ENCODE measurements at regions not wholly inside any gene's neighbourhood (a gene's known extent, or its start where the extent isn't known, plus 50 kb on each side); places are given as distances from the start of the nearest gene placed in this dataset.

DNA sequence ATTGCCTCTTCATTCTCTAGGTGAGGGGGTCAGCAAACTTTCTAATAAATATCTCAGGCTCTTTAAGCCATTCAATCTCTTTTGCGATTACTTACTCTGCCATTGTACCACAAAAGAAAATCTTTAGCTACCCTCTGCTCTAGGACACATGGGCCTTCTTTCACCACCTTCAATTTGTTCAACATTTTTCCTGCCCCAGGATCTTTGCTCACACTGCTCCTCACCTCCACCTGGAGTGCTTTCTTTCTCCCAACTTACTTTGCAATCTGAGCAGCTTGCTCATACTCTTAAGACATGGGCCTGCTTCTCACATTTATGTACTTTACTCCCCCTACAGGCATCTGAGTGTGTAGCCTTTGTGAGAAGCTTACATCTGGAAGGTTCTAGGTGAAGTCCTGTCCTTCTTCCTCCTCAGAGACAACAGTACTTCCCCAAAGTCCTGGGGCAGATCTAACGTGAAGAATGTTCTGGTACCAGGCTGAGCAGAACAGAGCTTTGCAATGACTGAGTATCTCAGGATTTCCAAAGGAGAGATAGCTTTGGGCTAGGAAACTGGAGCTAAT lies 55.0 kb upstream of the PRDM5 start:
- TF ChIP-seq, protein P1, sequence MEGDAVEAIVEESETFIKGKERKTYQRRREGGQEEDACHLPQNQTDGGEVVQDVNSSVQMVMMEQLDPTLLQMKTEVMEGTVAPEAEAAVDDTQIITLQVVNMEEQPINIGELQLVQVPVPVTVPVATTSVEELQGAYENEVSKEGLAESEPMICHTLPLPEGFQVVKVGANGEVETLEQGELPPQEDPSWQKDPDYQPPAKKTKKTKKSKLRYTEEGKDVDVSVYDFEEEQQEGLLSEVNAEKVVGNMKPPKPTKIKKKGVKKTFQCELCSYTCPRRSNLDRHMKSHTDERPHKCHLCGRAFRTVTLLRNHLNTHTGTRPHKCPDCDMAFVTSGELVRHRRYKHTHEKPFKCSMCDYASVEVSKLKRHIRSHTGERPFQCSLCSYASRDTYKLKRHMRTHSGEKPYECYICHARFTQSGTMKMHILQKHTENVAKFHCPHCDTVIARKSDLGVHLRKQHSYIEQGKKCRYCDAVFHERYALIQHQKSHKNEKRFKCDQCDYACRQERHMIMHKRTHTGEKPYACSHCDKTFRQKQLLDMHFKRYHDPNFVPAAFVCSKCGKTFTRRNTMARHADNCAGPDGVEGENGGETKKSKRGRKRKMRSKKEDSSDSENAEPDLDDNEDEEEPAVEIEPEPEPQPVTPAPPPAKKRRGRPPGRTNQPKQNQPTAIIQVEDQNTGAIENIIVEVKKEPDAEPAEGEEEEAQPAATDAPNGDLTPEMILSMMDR (IDR thresholded peaks at IDR 0.05; ENCODE audit: borderline replicate concordance, insufficient read depth, low read depth, low read length): peak; percentile 67
- no peak overlapping the region for H3K4me3 ChIP-seq (ENCODE audit: low read depth, low read length)

- H3K4me3 ChIP-seq (ENCODE audit: low read depth, low read length): no peak overlapping the region
- TF ChIP-seq, protein P1 (IDR thresholded peaks at IDR 0.05; ENCODE audit: borderline replicate concordance, insufficient read depth, low read depth, low read length): no peak
These were observed 50.7 kb upstream of the PRDM5 start for GRCh38 chr4:120973207-120973606.

Measured in GM12875 (cell line).